GM08714 (cell line): ENCODE measurements at regions not wholly inside any gene's neighbourhood (a gene's known extent, or its start where the extent isn't known, plus 50 kb on each side); places are given as distances from the start of the nearest gene placed in this dataset.
"Not testable (repeated sequence)": the region's sequence is repeated elsewhere in the genome, so short reads cannot be mapped to it uniquely, and the experiment has no call there.

ENCODE experiments used
- H3K4me3 ChIP-seq: fragments of 200-500 bp; sonication (Bioruptor generic); 2 replicates; pipeline ENCODE4 v1.5.1; 2014; ENCODE audit warnings: mild to moderate bottlenecking, low read length, inconsistent platforms
- ZNF274 ChIP-seq: IDR thresholded peaks from 2 replicates; pipeline ENCODE4 v1.6.1; 2012; ENCODE audit warnings: mild to moderate bottlenecking, low read depth, low read length

DNA sequence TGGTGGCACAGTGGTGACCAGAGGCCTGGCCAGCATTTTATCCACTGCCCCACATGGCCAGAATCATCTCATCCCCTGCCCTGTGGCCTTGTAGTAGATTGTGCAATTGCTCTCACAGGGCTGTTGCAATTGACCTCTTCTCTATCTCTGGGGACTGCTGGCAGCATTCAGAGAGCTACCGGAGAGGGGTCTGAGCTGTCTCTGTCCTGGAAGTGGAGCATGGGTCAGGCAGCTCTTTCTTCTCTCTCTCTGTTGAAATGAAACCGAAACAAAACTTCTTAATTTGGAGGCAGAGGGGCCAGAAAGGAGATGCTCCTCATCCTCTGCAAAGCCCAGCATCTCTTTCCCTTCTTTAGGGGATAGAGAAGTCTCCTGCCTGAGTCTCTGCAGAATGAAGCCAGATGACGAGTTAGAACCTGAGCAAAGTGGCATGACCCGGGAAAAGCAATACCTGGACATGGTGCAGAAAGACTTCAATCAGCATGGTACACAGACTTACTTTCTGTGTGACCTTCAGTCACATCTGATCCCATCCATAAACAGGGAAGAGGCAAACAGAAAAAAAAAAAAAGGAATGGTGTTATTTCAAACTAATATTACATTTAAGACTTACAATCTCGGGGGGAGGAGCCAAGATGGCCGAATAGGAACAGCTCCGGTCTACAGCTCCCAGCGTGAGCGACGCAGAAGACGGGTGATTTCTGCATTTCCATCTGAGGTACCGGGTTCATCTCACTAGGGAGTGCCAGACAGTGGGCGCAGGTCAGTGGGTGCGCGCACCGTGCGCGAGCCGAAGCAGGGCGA lies 144.5 kb upstream of the BCL6 start:
- no peak overlapping the region for H3K4me3 ChIP-seq
- TF ChIP-seq ZNF274: no peak

- not testable (repeated sequence) for H3K4me3 ChIP-seq
Observed at GRCh38 chr3:187890405-187890752, 145.1 kb upstream of the BCL6 start.

GRCh38 chr3:187896646-187897045 lies 151.4 kb upstream of the BCL6 start:
- no peak overlapping the region for H3K4me3 ChIP-seq
- TF ChIP-seq ZNF274: no peak

GRCh38 chr3:187899246-187899645 lies 154.0 kb upstream of the BCL6 start:
- H3K4me3 ChIP-seq: no peak overlapping the region
- no peak for TF ChIP-seq ZNF274

DNA sequence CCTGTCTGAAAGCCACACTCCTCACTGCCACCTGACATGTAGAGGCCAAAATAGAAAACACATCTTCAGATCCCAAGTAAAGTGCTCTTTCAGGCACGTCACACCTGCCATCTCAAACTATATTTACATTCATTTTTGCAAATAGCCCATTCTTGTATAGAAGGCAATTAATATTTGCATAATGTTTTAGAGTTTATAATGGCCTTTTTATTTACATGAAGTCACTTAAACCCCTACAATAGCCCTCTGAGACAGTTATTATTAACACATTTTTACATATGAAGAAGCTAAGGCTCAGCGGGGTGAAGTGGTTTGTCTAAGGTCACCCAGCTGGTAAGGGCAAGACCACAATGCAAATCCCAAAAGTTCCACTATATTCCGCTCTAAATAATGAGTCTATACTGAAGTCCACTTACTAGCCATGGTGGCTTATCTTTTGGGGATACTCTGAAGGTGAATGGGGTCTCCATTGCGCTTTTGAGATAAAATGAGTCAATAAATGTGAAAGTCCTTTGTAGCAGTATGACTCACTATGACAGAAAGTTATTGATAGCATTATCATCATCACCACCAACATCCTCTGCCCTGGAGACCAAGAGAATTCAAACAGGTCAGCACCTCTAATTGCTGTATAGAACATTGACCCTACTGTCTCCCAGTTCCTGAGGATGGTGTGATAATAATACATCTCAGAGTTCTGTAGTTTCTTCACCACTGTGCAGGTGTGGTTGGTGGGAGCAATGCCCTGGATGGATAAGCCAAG lies 155.9 kb upstream of the BCL6 start:
- no peak overlapping the region for H3K4me3 ChIP-seq
- no peak for TF ChIP-seq ZNF274

DNA sequence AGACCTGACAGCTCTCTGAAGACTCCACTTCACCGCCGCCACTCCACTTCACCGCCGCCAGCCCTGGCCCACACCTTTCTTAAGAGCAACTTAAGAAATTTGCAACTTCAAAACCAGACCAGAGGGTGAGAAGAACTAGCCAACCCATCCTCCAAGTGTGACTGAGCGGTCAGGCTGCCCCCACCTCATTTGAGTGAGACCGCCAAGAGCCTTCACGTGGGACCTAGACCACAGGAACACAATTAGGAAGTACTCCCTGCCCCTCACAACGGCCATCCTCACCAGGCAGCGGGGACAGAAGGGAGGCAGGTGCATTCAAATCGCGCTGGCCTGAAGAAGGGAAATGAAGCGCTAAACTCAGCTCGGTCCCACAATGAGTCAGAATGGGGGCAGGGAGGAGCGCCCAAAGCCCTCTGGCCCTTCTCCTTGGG lies 156.8 kb upstream of the BCL6 start:
- no peak overlapping the region for H3K4me3 ChIP-seq
- TF ChIP-seq ZNF274: no peak

DNA sequence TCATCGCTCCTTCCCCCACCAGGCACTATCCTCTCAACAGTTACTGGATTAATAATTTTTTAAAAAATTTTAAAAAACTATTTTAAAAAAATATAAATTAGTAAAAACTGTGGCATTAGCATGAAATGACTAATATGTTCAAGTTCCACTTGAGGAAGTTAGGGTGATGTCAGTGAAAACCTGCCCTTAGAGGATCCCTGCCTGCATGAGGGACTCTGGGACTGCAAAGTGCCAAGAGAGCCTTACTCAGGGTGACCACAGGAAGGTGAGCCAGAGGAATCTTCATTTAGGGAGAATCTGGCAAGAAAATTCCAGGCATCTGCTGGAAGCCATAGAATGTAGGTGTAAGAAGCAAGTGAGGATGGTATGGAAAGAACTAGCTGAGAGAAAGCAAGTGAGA lies 157.7 kb upstream of the BCL6 start:
- no peak for TF ChIP-seq ZNF274
- no peak overlapping the region for H3K4me3 ChIP-seq

DNA sequence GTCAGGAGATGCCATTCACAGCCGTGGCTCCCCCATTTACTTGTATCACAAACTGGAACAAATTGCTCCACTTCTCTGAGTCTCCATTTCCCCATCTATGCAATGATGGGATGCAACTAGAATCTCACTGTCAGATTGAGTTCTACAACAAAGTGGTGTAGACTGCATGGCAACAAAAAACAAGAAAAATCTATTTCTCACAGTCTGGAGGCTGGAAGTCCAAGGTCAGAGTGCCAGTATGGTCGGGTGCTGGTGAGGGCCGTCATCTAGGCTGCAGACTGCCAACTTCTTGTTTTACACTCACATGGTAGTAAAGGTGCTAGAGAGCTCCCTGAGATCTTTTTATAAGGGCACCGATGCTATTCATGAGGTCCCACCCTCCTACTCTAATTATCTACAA lies 158.4 kb upstream of the BCL6 start:
- no peak overlapping the region for H3K4me3 ChIP-seq
- no peak for TF ChIP-seq ZNF274

GRCh38 chr3:187906416-187906815 lies 161.1 kb upstream of the BCL6 start:
- TF ChIP-seq ZNF274: no peak

GRCh38 chr3:187906920-187907319 lies 161.7 kb upstream of the BCL6 start:
- no peak for TF ChIP-seq ZNF274
- no peak overlapping the region for H3K4me3 ChIP-seq

More at GRCh38 chr3:187906416-187906815, 161.1 kb upstream of the BCL6 start:
- H3K4me3 ChIP-seq: no peak overlapping the region

GRCh38 chr3:187909866-187910265 lies 164.6 kb upstream of the BCL6 start:
- no peak for TF ChIP-seq ZNF274

GRCh38 chr3:187912007-187912406 lies 166.7 kb upstream of the BCL6 start:
- no peak overlapping the region for H3K4me3 ChIP-seq
- no peak for TF ChIP-seq ZNF274

More at GRCh38 chr3:187909866-187910265, 164.6 kb upstream of the BCL6 start:
- H3K4me3 ChIP-seq: no peak overlapping the region

- TF ChIP-seq ZNF274: no peak
Observed at GRCh38 chr3:187913617-187914033, 168.4 kb upstream of the BCL6 start.

DNA sequence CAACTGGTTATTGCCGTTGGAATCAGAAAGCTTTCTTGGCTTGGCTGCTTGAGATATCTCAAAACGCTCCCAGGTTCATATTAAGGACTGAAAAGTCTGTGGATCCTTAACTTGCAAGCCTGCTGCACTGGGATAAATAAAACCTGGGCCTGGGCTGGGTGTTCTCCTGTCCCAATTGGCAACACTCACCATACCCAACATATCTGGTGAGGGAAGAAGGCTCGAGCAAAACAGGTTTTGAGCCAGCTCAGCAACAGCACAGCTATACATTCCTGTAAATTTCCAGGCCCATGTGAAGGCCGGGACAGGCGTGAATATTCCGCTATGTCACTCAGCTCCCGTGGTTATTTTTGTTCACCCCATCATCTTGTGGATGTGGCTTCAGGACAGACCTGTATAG lies 169.0 kb upstream of the BCL6 start:
- TF ChIP-seq ZNF274: no peak
- no peak overlapping the region for H3K4me3 ChIP-seq

More at GRCh38 chr3:187913617-187914033, 168.4 kb upstream of the BCL6 start:
- no peak overlapping the region for H3K4me3 ChIP-seq

GRCh38 chr3:187916072-187916471 lies 170.8 kb upstream of the BCL6 start:
- no peak overlapping the region for H3K4me3 ChIP-seq
- TF ChIP-seq ZNF274: no peak
